ENCODE measurements at regions not wholly inside any gene's neighbourhood (a gene's known extent, or its start where the extent isn't known, plus 50 kb on each side); places are given as distances from the start of the nearest gene placed in this dataset.

- Histone ChIP-seq H3K4me1 (ENCODE audit: control insufficient read depth in 1 of 2, insufficient read depth in 2 of 2, low read length in 2 of 2) (no peaks in the 10 kb centered on the region), H3K36me3 (replicated peaks in 1 of 2; ENCODE audit: control insufficient read depth in 1 of 2, insufficient read depth in 2 of 2, low read length in 2 of 2) (no peaks in the 10 kb centered on the region), H4K20me1 (ENCODE audit: insufficient read depth, low read length) (no peaks in the 10 kb centered on the region), H2AFZ (ENCODE audit: insufficient read depth, low read depth, low read length, poor library complexity, severe bottlenecking) (no peak overlapping the region), H3K27ac (ENCODE audit: low read depth in 1 of 2, low read length in 2 of 2) (no peak overlapping the region), H3K79me2 (ENCODE audit: insufficient read depth, low read length) (no peaks in the 10 kb centered on the region), H3K27me3 (ENCODE audit: control insufficient read depth in 2 of 2, insufficient read depth in 2 of 2, low read length in 2 of 2) (no peaks in the 10 kb centered on the region), H3K4me2 (replicated peaks; ENCODE audit: extremely low read depth, low read length, poor library complexity, severe bottlenecking) (no peak overlapping the region), H3K4me3 (replicated peaks in 1 of 3; ENCODE audit: low read depth in 2 of 3, low read length in 3 of 3) (no peak overlapping the region), H3K9ac (ENCODE audit: insufficient read depth, low read length, poor library complexity, severe bottlenecking) (no peak overlapping the region), H3K9me3 (replicated peaks in 1 of 2; ENCODE audit: control insufficient read depth in 1 of 2, insufficient read depth in 1 of 2, low read length in 2 of 2) (no peaks in the 10 kb centered on the region)
- WGBS (ENCODE audit: insufficient coverage) = no CpG with 5 or more reads among the region's 1 CpG
- H3K36me3 Mint-ChIP-seq = no peaks in the 10 kb centered on the region
- no peak for TF ChIP-seq CTCF (IDR thresholded peaks at IDR 0.05)
- intact Hi-C loops (cut with micrococcal nuclease) = no loop called here
- H3K9me3 Mint-ChIP-seq = peaks cover 0 to 2% (median 0%) of the 10 kb centered on the region in 7 donors
- no peak overlapping the region for H3K27ac Mint-ChIP-seq
- H3K27me3 Mint-ChIP-seq (ENCODE audit: low read depth in 3 of 3) = no peaks in the 10 kb centered on the region
- peaks cover 2% of the 10 kb centered on the region for H3K4me1 Mint-ChIP-seq
- H3K4me3 Mint-ChIP-seq = no peak overlapping the region
- no peak for DNase-seq
Observed at GRCh38 chr12:63450334-63450733, 218.0 kb downstream of the DPY19L2 start.

- no peak overlapping the region for H3K4me2 ChIP-seq (replicated peaks; ENCODE audit: extremely low read depth, low read length, poor library complexity, severe bottlenecking)
- no peak for TF ChIP-seq CTCF (IDR thresholded peaks at IDR 0.05)
- Mint-ChIP-seq H3K4me1 (peaks cover 4% of the 10 kb centered on the region), H3K27me3 (ENCODE audit: low read depth in 3 of 3) (no peaks in the 10 kb centered on the region), H3K36me3 (no peaks in the 10 kb centered on the region), H3K9me3 (peaks cover 0 to 2% (median 0%) of the 10 kb centered on the region in 7 donors), H3K27ac (no peak overlapping the region), H3K4me3 (no peak overlapping the region)
- H3K4me1 ChIP-seq (ENCODE audit: control insufficient read depth in 1 of 2, insufficient read depth in 2 of 2, low read length in 2 of 2) = no peaks in the 10 kb centered on the region
- no peak overlapping the region for H2AFZ ChIP-seq (ENCODE audit: insufficient read depth, low read depth, low read length, poor library complexity, severe bottlenecking)
- no CpG with 5 or more reads among the region's 3 CpGs for WGBS (ENCODE audit: insufficient coverage)
- H3K4me3 ChIP-seq (replicated peaks in 1 of 3; ENCODE audit: low read depth in 2 of 3, low read length in 3 of 3) = no peak overlapping the region
- no peaks in the 10 kb centered on the region for H4K20me1 ChIP-seq (ENCODE audit: insufficient read depth, low read length)
- no peak overlapping the region for H3K27ac ChIP-seq (ENCODE audit: low read depth in 1 of 2, low read length in 2 of 2)
- DNase-seq = no peak
- intact Hi-C loops (cut with micrococcal nuclease) = no loop called here
- H3K9ac ChIP-seq (ENCODE audit: insufficient read depth, low read length, poor library complexity, severe bottlenecking) = no peak overlapping the region
- H3K27me3 ChIP-seq (ENCODE audit: control insufficient read depth in 2 of 2, insufficient read depth in 2 of 2, low read length in 2 of 2) = no peaks in the 10 kb centered on the region
- H3K9me3 ChIP-seq (replicated peaks in 1 of 2; ENCODE audit: control insufficient read depth in 1 of 2, insufficient read depth in 1 of 2, low read length in 2 of 2) = no peaks in the 10 kb centered on the region
- H3K36me3 ChIP-seq (replicated peaks in 1 of 2; ENCODE audit: control insufficient read depth in 1 of 2, insufficient read depth in 2 of 2, low read length in 2 of 2) = no peaks in the 10 kb centered on the region
- no peaks in the 10 kb centered on the region for H3K79me2 ChIP-seq (ENCODE audit: insufficient read depth, low read length)
Observed at GRCh38 chr12:63445224-63445880, 222.9 kb downstream of the DPY19L2 start.
